ENCODE measurements at regions not wholly inside any gene's neighbourhood (a gene's known extent, or its start where the extent isn't known, plus 50 kb on each side); places are given as distances from the start of the nearest gene placed in this dataset.

- no peak for DNase-seq (ENCODE audit: low spot score)
Measured at GRCh38 chr10:128976856-128977255, 490.2 kb upstream of the MGMT start.

- no peak for DNase-seq (ENCODE audit: low spot score)
Measured at GRCh38 chr10:128978211-128978610, 488.8 kb upstream of the MGMT start.

- no peak for DNase-seq (ENCODE audit: low spot score)
Measured at GRCh38 chr10:128979405-128979804, 487.6 kb upstream of the MGMT start.

- no peak for DNase-seq (ENCODE audit: low spot score)
Measured at GRCh38 chr10:128981251-128981650, 485.8 kb upstream of the MGMT start.

DNA sequence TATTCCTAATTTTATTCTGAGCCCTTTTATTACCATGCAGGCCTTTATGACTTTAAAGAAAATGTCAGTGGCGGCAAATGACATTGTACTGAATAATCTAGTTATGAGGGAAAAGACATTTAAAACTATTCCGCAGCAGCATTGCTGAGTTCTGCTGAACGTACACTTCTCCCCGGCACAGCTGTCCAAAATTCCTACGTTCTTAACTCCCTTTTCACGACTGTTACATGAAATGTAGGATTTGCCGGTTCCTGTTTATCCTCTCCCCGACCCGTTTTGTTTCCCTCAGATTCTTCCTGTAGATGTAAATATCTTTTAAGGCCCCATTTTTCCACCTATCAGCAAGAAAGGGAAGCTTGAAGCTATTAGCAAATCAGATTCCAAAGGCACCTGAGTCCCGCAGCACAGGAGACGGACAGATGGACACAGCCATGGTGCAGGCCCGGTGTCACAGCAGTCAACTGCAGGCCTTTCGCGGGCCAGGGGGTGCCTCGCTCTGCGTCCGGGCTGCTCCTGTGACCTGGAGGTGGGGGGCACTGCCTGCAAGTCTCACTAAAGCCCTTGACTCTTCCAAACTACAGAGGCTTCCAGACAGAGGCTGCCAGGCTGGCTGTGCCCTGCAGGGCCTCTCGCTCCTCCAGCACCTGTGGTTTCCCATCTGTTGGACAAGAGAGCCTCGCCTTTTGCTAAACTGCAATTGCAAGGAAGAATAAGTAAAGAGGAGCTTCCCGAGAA, 485.0 kb upstream of the MGMT start:
- DNase-seq (ENCODE audit: low spot score): no peak

- no peak for DNase-seq (ENCODE audit: low spot score)
Measured at GRCh38 chr10:128982616-128982915, 484.5 kb upstream of the MGMT start.

- no peak for DNase-seq (ENCODE audit: low spot score)
Measured at GRCh38 chr10:128985036-128985435, 482.0 kb upstream of the MGMT start.

GRCh38 chr10:128990986-128991385, 476.1 kb upstream of the MGMT start:
- DNase-seq (ENCODE audit: low spot score): no peak

GRCh38 chr10:128992770-128993169, 474.3 kb upstream of the MGMT start:
- DNase-seq (ENCODE audit: low spot score): no peak

- DNase-seq (ENCODE audit: low spot score): no peak
Measured at GRCh38 chr10:128993443-128993842, 473.6 kb upstream of the MGMT start.

- no peak for DNase-seq (ENCODE audit: low spot score)
Measured at GRCh38 chr10:128993911-128994538, 473.0 kb upstream of the MGMT start.

- no peak for DNase-seq (ENCODE audit: low spot score)
Measured at GRCh38 chr10:128994598-128995143, 472.4 kb upstream of the MGMT start.

- no peak for DNase-seq (ENCODE audit: low spot score)
Measured at GRCh38 chr10:128995676-128996075, 471.4 kb upstream of the MGMT start.

- no peak for DNase-seq (ENCODE audit: low spot score)
Measured at GRCh38 chr10:128996092-128996491, 470.9 kb upstream of the MGMT start.

GRCh38 chr10:128998101-128998805, 468.8 kb upstream of the MGMT start:
- no peak for DNase-seq (ENCODE audit: low spot score)

DNA sequence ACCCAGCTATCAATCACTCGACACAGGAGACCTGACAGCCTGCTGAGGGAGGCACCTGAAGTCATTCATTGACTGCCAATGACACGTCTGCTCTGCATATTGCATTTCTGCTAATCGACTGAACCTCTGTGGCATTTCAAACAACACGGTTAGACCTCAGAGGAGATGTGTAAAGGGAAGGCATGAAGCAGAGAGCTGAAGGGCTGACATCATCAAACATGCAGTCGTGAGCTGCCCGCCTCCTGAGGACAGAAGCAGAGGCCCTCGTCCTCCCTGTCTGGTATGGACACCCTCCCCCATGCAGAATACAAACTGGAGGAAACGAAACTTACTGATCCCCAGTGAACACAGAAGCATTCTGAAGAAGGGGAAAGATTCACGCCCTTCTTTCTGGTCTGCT, 462.6 kb upstream of the MGMT start:
- no peak for DNase-seq (ENCODE audit: low spot score)

GRCh38 chr10:129005080-129005479, 462.0 kb upstream of the MGMT start:
- DNase-seq (ENCODE audit: low spot score): no peak

GRCh38 chr10:129005804-129006203, 461.2 kb upstream of the MGMT start:
- DNase-seq (ENCODE audit: low spot score): no peak

DNA sequence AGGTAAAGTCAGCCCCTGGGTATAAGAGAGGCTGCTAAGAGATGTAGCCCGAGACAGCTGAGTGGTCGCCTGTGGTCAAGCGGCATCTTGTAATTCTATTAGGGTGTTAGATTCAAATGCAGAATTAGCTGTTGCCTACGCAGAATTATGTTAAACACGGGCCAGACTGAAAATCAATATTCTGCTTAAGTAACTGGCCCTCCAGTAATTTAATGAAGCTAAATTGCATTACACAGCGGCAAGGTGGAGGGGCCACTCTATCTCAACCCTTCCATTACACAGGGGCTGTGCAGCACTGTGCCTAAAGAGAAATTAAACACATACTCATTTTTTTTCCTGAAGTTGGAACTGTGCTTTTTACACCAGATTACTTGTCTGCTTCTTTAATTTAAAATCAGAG, 448.5 kb upstream of the MGMT start:
- DNase-seq (ENCODE audit: low spot score): no peak

DNA sequence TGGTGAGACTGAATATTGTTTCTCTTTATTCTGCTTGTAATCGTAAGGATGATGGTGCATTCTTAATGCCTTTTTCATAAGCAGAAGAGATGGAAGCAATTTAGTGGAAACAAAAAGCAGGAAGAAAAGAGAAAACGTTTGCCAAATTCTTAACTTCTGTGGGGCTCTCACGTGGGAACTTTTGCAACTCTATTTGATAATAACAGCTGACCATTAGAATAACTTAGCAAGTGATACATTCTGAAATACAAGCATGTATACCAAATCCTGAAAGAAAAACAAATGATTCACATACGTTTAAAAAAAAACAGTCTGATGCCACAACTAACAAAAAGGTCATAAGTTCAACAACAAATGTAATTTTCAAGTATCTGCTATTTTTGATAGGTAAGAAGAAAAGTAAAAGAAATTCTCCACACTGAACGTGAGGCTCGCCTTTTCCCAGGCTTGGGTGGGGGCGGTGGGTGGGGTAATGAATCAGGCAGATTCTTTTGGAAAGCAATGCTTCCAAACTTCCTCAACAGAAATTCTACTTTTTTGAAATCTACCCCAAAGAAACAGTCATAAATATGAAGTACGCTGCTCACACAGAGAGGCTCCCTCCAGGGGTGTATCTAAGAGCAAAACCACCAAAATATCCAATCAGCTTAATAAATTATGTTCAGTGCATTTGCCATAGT, 446.2 kb upstream of the MGMT start:
- no peak for DNase-seq (ENCODE audit: low spot score)

DNA sequence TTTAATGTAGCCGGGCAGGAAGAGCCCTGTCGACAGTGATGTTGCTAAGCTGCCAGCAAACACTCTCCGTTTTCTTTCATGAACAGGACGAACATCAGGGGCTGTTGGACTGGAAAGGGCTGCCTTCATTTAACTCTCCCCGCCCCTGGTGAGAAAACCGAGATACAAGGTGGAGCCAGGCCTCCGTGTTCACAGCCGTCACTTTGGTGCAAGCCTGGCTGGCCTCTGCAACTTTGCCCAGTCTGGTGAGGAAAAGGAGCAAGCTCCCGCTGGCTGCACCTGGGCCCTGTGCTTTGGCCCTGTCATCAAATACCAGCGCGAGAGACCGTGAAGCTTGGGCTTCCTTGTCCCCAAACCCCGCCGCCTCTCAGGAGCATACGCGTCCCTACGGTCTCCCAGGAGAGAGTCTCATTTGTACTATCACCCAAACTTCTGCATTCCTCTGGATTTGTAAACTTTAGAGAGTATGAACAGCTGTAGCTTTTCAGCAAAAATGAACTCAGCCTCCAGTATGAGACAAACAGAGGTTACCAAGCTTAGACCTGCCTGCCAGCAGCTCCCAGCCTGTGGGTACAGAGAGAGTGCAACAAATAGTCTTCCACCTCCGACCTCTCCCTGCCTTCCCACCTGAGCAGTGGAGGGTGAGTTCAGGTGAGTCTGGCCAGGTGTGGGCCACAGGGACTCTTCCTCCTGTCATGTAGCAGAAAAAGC, 445.3 kb upstream of the MGMT start:
- DNase-seq (ENCODE audit: low spot score): no peak

GRCh38 chr10:129023082-129023481, 444.0 kb upstream of the MGMT start:
- no peak for DNase-seq (ENCODE audit: low spot score)
